GM12801 (cell line): ENCODE measurements at regions not wholly inside any gene's neighbourhood (a gene's known extent, or its start where the extent isn't known, plus 50 kb on each side); places are given as distances from the start of the nearest gene placed in this dataset.

Experiments
- TF ChIP-seq, protein P1 (sequence below): IDR thresholded peaks from one replicate; pipeline ENCODE4 v1.5.1; 2011; ENCODE audit warnings: control low read depth; ENCODE audit not compliant: insufficient read length; ENCODE audit errors: extremely low read depth

DNA sequence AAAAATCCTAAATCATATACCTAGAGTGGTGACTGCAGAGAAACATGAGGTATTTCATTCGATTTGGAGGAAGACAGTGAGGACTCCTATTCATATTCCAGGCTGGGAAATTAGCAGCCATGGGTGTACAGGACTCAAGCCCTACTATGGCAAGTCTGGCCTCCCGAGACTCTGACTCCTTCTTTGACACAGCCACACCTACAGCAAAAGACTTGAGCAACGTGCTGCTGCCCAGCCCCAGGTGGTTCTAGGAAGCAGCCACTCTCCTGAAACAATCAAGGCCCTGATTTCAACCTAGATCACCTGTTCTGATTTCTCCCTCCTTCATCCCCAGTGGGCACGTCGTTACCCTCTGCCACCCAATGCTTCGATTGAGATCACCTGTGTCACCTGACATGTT is 84.0 kb upstream of the ATP11B start:
- TF ChIP-seq, protein P1, sequence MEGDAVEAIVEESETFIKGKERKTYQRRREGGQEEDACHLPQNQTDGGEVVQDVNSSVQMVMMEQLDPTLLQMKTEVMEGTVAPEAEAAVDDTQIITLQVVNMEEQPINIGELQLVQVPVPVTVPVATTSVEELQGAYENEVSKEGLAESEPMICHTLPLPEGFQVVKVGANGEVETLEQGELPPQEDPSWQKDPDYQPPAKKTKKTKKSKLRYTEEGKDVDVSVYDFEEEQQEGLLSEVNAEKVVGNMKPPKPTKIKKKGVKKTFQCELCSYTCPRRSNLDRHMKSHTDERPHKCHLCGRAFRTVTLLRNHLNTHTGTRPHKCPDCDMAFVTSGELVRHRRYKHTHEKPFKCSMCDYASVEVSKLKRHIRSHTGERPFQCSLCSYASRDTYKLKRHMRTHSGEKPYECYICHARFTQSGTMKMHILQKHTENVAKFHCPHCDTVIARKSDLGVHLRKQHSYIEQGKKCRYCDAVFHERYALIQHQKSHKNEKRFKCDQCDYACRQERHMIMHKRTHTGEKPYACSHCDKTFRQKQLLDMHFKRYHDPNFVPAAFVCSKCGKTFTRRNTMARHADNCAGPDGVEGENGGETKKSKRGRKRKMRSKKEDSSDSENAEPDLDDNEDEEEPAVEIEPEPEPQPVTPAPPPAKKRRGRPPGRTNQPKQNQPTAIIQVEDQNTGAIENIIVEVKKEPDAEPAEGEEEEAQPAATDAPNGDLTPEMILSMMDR: no peak

DNA sequence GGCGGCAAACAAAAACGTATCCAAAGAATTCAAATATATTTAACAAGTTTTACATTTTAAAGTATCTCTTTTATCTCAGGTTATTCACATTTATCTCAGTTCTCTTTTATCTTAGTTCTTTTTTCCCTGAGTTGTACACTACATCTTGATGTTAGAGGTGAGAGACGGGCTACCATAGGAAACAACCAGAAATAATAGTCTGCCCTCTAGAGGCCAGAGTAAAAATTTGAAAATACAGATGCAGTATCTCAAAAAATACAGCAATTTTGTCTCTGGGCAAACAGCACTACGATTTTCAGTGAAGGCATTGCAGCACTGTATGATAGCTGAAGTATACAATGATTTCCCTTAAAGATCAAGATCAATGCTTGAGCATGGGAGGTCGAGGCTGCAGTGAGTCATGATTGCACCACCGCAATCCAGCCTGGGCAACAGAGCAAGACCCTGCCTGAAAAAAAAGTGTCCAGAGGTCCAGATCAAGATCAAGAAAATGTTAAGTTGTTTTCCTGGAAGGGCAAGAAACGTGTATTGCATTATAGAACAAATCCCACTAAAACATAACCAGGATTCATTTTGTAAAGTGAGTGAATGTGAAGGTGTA is 82.6 kb upstream of the ATP11B start:
- TF ChIP-seq, protein P1: peak; percentile 34

DNA sequence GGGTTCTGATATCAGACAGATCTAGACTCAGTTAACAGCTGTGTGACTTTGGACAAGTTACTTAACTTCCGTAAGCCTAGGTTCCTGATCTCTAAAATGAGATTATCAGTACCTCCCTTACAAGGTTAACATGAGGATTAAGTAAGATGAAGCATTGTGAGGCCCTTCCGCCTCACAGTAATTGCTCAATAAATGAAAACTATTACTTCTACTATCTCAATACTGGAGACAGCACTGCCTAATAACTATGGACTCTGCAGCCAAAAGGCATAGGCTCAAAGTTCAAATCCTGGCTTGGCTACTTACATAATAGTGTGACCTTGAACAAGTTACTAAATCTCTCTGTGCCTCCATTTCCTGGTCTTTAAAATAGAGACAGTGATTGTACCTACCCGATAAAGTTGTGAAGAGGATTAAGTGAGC is 82.0 kb upstream of the ATP11B start:
- TF ChIP-seq, protein P1: no peak

DNA sequence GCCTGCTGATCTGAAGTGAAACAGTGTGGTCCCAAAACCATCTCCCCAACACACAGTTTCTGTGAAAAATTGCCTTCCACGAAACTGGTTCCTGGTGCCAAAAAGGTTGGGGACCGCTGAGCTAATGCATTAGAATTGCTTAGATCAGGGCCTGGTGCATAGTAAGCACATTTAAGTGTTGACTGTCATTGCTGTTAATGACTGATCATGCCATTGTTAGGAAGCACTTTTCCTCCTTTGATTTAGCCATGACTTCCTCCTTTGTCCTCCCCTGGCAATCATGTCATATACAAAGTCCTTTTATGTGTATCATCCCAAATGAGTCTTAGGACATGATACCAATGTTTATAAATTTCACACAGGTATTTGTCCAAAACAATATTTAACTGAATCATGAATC is 81.5 kb upstream of the ATP11B start:
- TF ChIP-seq, protein P1: no peak

DNA sequence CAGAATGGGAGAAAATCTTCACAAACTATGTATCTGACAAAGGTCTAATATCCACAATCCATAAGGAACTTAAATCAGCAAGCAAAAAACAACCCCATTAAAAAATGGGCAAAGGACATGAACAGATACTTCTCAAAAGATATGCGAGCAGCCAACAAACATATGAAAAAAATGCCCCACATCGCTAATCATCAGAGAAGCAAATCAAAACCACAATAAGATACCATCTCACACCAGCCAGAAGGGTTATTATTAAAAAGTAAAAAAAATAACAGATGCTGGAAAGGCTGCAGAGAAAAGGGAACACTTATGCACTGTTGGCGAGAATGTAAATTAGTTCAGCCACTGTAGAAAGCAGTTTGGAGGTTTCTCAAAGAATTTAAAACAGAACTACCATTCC is 80.2 kb upstream of the ATP11B start:
- TF ChIP-seq, protein P1: no peak

DNA sequence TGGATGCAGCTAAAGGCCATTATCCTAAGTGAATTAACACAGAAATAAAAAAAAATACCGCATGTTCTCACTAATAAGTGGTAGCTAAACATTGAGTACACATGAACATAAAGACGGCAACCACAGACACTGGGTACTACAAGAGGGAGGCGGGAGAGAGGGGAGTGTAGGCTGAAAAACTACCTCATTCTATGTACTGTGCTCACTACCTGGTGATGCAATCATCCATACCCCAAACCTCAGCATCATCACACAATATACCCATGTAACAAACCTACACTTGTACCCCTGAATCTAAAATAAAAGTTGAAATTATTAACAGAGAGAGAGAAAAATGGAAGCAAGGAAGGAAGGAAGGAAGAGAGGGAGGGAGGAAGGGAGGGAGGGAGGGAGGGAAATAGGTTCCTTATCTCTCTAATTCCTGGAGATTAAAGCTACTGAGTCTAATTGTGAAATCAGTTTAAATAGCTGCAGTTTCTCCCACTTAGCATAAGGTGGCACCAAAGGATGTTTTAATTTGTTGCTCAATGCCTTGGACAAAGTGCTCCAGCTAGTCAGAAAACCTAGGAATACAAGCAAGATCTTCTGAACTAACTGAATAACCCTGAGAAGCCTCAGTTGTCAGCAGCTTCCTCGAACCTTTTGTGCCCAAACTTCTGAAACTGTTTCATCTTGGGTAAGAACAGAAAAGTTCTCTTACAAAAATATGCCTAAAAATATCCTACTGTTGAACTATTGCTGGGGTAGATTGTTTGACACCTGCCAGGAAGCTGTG is 79.4 kb upstream of the ATP11B start:
- TF ChIP-seq, protein P1: no peak

DNA sequence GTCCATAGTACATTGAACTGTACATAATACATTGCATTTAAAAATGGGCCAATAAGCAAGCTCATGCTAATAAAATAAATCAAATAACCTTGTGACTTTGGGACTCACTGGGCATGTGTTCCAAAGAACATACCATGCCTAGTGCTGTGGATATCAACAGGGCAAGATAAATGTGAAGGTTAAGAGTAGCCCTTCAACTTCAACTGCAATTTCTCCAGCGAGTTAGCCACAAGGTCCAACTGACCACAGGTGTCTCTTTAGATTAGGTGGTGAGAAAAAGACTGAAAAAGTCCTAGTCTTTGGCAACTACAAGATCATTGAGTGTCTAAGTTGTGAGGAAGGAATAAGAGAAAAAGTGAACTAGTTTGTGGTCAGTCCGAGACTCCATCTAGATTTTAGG is 78.3 kb upstream of the ATP11B start:
- TF ChIP-seq, protein P1: no peak
